ENCODE measurements at regions not wholly inside any gene's neighbourhood (a gene's known extent, or its start where the extent isn't known, plus 50 kb on each side); places are given as distances from the start of the nearest gene placed in this dataset.

GRCh38 chr6:167731216-167731615 lies 95.5 kb upstream of the AFDN start:
- no peak for DNase-seq (ENCODE audit: extremely low spot score)
- CTCF ChIA-PET: no interaction called here
- TF ChIP-seq CTCF (IDR thresholded peaks at IDR 0.05; ENCODE audit: control extremely low read depth, extremely low read depth, low read depth, missing control alignments): no peak

GRCh38 chr6:167731731-167732422 lies 94.8 kb upstream of the AFDN start:
- CTCF ChIA-PET: no interaction called here
- no peak for TF ChIP-seq CTCF (IDR thresholded peaks at IDR 0.05; ENCODE audit: control extremely low read depth, extremely low read depth, low read depth, missing control alignments)
- POLR2A ChIA-PET: no interaction called here
- no peak for DNase-seq (ENCODE audit: extremely low spot score)

More at GRCh38 chr6:167731216-167731615, 95.5 kb upstream of the AFDN start:
- POLR2A ChIA-PET: no interaction called here

GRCh38 chr6:167733740-167734661 lies 92.7 kb upstream of the AFDN start:
- DNase-seq (ENCODE audit: extremely low spot score): no peak
- ChIA-PET CTCF (no interaction called here), POLR2A (no interaction called here)
- no peak for TF ChIP-seq CTCF (IDR thresholded peaks at IDR 0.05; ENCODE audit: control extremely low read depth, extremely low read depth, low read depth, missing control alignments)

GRCh38 chr6:167734662-167735083 lies 92.0 kb upstream of the AFDN start:
- DNase-seq (ENCODE audit: extremely low spot score): no peak
- ChIA-PET POLR2A (no interaction called here), CTCF (no interaction called here)
- no peak for TF ChIP-seq CTCF (IDR thresholded peaks at IDR 0.05; ENCODE audit: control extremely low read depth, extremely low read depth, low read depth, missing control alignments)

GRCh38 chr6:167735084-167735950 lies 91.4 kb upstream of the AFDN start:
- POLR2A ChIA-PET: no interaction called here
- no peak for DNase-seq (ENCODE audit: extremely low spot score)
- TF ChIP-seq CTCF (IDR thresholded peaks at IDR 0.05; ENCODE audit: control extremely low read depth, extremely low read depth, low read depth, missing control alignments): no peak
- CTCF ChIA-PET: interaction anchor here (1.6 kb wide), 1 partner anchor 13 kb away, joined by 3 read pairs; no protein-coding TSS in a partner anchor

GRCh38 chr6:167735951-167736288 lies 90.8 kb upstream of the AFDN start:
- POLR2A ChIA-PET: no interaction called here
- DNase-seq (ENCODE audit: extremely low spot score): no peak
- CTCF ChIA-PET: interaction anchor here (1.0 to 1.6 kb wide), 2 partner anchors 13 to 16 kb away, joined by 3 read pairs; no protein-coding TSS in a partner anchor
- TF ChIP-seq CTCF (IDR thresholded peaks at IDR 0.05; ENCODE audit: control extremely low read depth, extremely low read depth, low read depth, missing control alignments): no peak

Data from GM10248 (cell line).